MM.1S (cell line): ENCODE measurements at regions not wholly inside any gene's neighbourhood (a gene's known extent, or its start where the extent isn't known, plus 50 kb on each side); places are given as distances from the start of the nearest gene placed in this dataset.
"Not testable (repeated sequence)": the region's sequence is repeated elsewhere in the genome, so short reads cannot be mapped to it uniquely, and the experiment has no call there.

Experiments used
- EZH2phosphoT487 ChIP-seq: fragments of 300-600 bp; sonication (generic); IDR thresholded peaks from 2 replicates; pipeline ENCODE4 v1.6.1; 2018; ENCODE audit warnings: antibody characterized with exemption, low read length
- TF ChIP-seq, protein P1 (sequence below): fragments of 300-600 bp; sonication (generic); IDR thresholded peaks from 2 replicates; pipeline ENCODE4 v1.5.1; 2016; ENCODE audit warnings: antibody characterized with exemption, low read length, mixed read lengths

DNA sequence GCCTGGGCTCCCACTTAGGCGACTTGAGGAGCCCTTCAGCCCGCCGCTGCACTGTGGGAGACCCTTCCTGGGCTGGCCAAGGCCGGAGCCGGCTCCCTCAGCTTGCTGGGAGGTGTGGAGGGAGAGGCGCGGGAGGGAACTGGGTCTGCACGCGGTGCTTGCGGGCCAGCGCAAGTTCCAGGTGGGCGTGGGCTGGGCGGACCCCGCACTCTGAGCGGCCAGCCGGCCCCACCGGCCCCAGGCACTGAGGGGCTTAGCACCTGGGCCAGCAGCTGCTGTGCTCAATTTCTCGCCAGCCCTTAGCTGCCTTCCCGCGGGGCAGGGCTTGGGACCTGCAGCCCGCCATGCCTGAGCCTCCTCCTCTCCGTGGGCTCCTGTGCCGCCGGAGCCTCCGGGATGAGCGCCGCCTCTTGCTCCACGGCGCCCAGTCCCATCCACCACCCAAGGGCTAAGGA, 946.3 kb downstream of the IPMK start:
- TF ChIP-seq, protein P1, sequence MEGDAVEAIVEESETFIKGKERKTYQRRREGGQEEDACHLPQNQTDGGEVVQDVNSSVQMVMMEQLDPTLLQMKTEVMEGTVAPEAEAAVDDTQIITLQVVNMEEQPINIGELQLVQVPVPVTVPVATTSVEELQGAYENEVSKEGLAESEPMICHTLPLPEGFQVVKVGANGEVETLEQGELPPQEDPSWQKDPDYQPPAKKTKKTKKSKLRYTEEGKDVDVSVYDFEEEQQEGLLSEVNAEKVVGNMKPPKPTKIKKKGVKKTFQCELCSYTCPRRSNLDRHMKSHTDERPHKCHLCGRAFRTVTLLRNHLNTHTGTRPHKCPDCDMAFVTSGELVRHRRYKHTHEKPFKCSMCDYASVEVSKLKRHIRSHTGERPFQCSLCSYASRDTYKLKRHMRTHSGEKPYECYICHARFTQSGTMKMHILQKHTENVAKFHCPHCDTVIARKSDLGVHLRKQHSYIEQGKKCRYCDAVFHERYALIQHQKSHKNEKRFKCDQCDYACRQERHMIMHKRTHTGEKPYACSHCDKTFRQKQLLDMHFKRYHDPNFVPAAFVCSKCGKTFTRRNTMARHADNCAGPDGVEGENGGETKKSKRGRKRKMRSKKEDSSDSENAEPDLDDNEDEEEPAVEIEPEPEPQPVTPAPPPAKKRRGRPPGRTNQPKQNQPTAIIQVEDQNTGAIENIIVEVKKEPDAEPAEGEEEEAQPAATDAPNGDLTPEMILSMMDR: not testable (repeated sequence)
- TF ChIP-seq EZH2phosphoT487: not testable (repeated sequence)
